HG03095 (cell line): ENCODE measurements at regions not wholly inside any gene's neighbourhood (a gene's known extent, or its start where the extent isn't known, plus 50 kb on each side); places are given as distances from the start of the nearest gene placed in this dataset.

Source experiments
- ATAC-seq: cut with Tn5 transposase; IDR thresholded peaks from one replicate; pipeline ENCODE4 v1.9.1; 2021; ENCODE audit warnings: moderate library complexity; ENCODE audit not compliant: unreplicated experiment

- ATAC-seq, result no peak
Measured at GRCh38 chr6:146902846-146903245, 301.4 kb upstream of the STXBP5 start.

GRCh38 chr6:146903451-146903850, 300.8 kb upstream of the STXBP5 start:
- no peak for ATAC-seq

GRCh38 chr6:146904596-146904995, 299.6 kb upstream of the STXBP5 start:
- ATAC-seq, result no peak

GRCh38 chr6:146905181-146905704, 299.0 kb upstream of the STXBP5 start:
- no peak for ATAC-seq

- no peak for ATAC-seq
Measured at GRCh38 chr6:146908786-146909185, 295.4 kb upstream of the STXBP5 start.

- no peak for ATAC-seq
Measured at GRCh38 chr6:146909376-146909775, 294.8 kb upstream of the STXBP5 start.

GRCh38 chr6:146909886-146910285, 294.3 kb upstream of the STXBP5 start:
- no peak for ATAC-seq

- ATAC-seq, result no peak
Measured at GRCh38 chr6:146910611-146911010, 293.6 kb upstream of the STXBP5 start.

- no peak for ATAC-seq
Measured at GRCh38 chr6:146911635-146912215, 292.5 kb upstream of the STXBP5 start.

- no peak for ATAC-seq
Measured at GRCh38 chr6:146912730-146913685, 291.2 kb upstream of the STXBP5 start.

GRCh38 chr6:146913842-146914488, 290.3 kb upstream of the STXBP5 start:
- no peak for ATAC-seq

GRCh38 chr6:146914489-146915483, 289.4 kb upstream of the STXBP5 start:
- ATAC-seq, result no peak

- no peak for ATAC-seq
Measured at GRCh38 chr6:146915671-146916127, 288.5 kb upstream of the STXBP5 start.

GRCh38 chr6:146916435-146917025, 287.7 kb upstream of the STXBP5 start:
- ATAC-seq, result no peak

GRCh38 chr6:146917182-146917581, 287.0 kb upstream of the STXBP5 start:
- ATAC-seq, result no peak

GRCh38 chr6:146917979-146918378, 286.2 kb upstream of the STXBP5 start:
- ATAC-seq, result no peak

GRCh38 chr6:146919017-146919416, 285.2 kb upstream of the STXBP5 start:
- no peak for ATAC-seq

- ATAC-seq, result no peak
Measured at GRCh38 chr6:146923205-146923833, 280.9 kb upstream of the STXBP5 start.

- no peak for ATAC-seq
Measured at GRCh38 chr6:146925846-146926245, 278.4 kb upstream of the STXBP5 start.
